ENCODE measurements at regions not wholly inside any gene's neighbourhood (a gene's known extent, or its start where the extent isn't known, plus 50 kb on each side); places are given as distances from the start of the nearest gene placed in this dataset.

- Histone ChIP-seq H3K4me3 (ENCODE audit: low read depth, low read length) (no peak overlapping the region), H3K36me3 (ENCODE audit: control insufficient read depth, insufficient read depth, low read length) (no peaks in the 10 kb centered on the region), H3K27me3 (ENCODE audit: control insufficient read depth, insufficient read depth, low read length) (no peaks in the 10 kb centered on the region)
- FAIRE-seq: no peak
- DNase-seq (ENCODE audit: low read depth): no peak
- no peak for TF ChIP-seq CTCF (IDR thresholded peaks at IDR 0.05; ENCODE audit: insufficient read depth, low read length, severe bottlenecking)
These were observed 653.7 kb downstream of the METTL4 start for GRCh38 chr18:1917569-1917968.

- FAIRE-seq (no peak), DNase-seq (ENCODE audit: low read depth) (no peak)
- Histone ChIP-seq H3K27me3 (ENCODE audit: control insufficient read depth, insufficient read depth, low read length) (no peaks in the 10 kb centered on the region), H3K4me3 (ENCODE audit: low read depth, low read length) (no peak overlapping the region), H3K36me3 (ENCODE audit: control insufficient read depth, insufficient read depth, low read length) (no peaks in the 10 kb centered on the region)
- no peak for TF ChIP-seq CTCF (IDR thresholded peaks at IDR 0.05; ENCODE audit: insufficient read depth, low read length, severe bottlenecking)
These were observed 649.2 kb downstream of the METTL4 start for GRCh38 chr18:1922066-1922465.

- no peak overlapping the region for H3K4me3 ChIP-seq (ENCODE audit: low read depth, low read length)
- H3K27me3 ChIP-seq (ENCODE audit: control insufficient read depth, insufficient read depth, low read length): no peaks in the 10 kb centered on the region
- TF ChIP-seq CTCF (IDR thresholded peaks at IDR 0.05; ENCODE audit: insufficient read depth, low read length, severe bottlenecking): no peak
- FAIRE-seq (no peak), DNase-seq (ENCODE audit: low read depth) (no peak)
- no peaks in the 10 kb centered on the region for H3K36me3 ChIP-seq (ENCODE audit: control insufficient read depth, insufficient read depth, low read length)
These were observed 642.6 kb downstream of the METTL4 start for GRCh38 chr18:1928711-1929110.

GRCh38 chr18:1929720-1930119 is 641.6 kb downstream of the METTL4 start:
- Histone ChIP-seq H3K36me3 (ENCODE audit: control insufficient read depth, insufficient read depth, low read length) (no peaks in the 10 kb centered on the region), H3K27me3 (ENCODE audit: control insufficient read depth, insufficient read depth, low read length) (no peaks in the 10 kb centered on the region), H3K4me3 (ENCODE audit: low read depth, low read length) (no peak overlapping the region)
- no peak for DNase-seq (ENCODE audit: low read depth)
- FAIRE-seq: no peak
- no peak for TF ChIP-seq CTCF (IDR thresholded peaks at IDR 0.05; ENCODE audit: insufficient read depth, low read length, severe bottlenecking)

- H3K27me3 ChIP-seq (ENCODE audit: control insufficient read depth, insufficient read depth, low read length): no peaks in the 10 kb centered on the region
- no peak for DNase-seq (ENCODE audit: low read depth)
- no peak for FAIRE-seq
These were observed 640.7 kb downstream of the METTL4 start for GRCh38 chr18:1930291-1931270.

More at GRCh38 chr18:1930291-1931270, 640.7 kb downstream of the METTL4 start:
- no peak for TF ChIP-seq CTCF (IDR thresholded peaks at IDR 0.05; ENCODE audit: insufficient read depth, low read length, severe bottlenecking)
- Histone ChIP-seq H3K4me3 (ENCODE audit: low read depth, low read length) (no peak overlapping the region), H3K36me3 (ENCODE audit: control insufficient read depth, insufficient read depth, low read length) (no peaks in the 10 kb centered on the region)

Measured in bronchial epithelial cell (primary cell).